ENCODE measurements at regions not wholly inside any gene's neighbourhood (a gene's known extent, or its start where the extent isn't known, plus 50 kb on each side); places are given as distances from the start of the nearest gene placed in this dataset.

- TF ChIP-seq EZH2 (IDR thresholded peaks at IDR 0.05; ENCODE audit: borderline replicate concordance, low read depth, low read length, severe bottlenecking) (no peak), POLR2A (IDR thresholded peaks at IDR 0.05; ENCODE audit: low read depth, low read length) (no peak), POLR2AphosphoS5 (IDR thresholded peaks at IDR 0.05; ENCODE audit: insufficient read depth, low read depth, low read length) (no peak)
Measured at GRCh38 chr5:125199373-125199772, 452.9 kb upstream of the ZNF608 start.

All from endothelial cell of umbilical vein (primary cell).